ENCODE measurements at regions not wholly inside any gene's neighbourhood (a gene's known extent, or its start where the extent isn't known, plus 50 kb on each side); places are given as distances from the start of the nearest gene placed in this dataset.

GRCh38 chr16:73565925-73566324 is 518.0 kb upstream of the ZFHX3 start:
- intact Hi-C loops (cut with DNase I; ENCODE audit: low total_unique reads): no loop called here
- Histone ChIP-seq H3K27ac (no peak overlapping the region), H3K27me3 (replicated peaks in 1 of 7) (peaks cover 0 to 14% (median 0%) of the 10 kb centered on the region in 7 donors), H3K4me1 (no peaks in the 10 kb centered on the region), H3K9me3 (no peaks in the 10 kb centered on the region), H3K36me3 (no peaks in the 10 kb centered on the region), H3K4me3 (no peak overlapping the region)
- TF ChIP-seq POLR2A (IDR thresholded peaks at IDR 0.05) (no peak), POLR2AphosphoS5 (IDR thresholded peaks at IDR 0.05) (no peak)
- TF ChIP-seq, protein P1, sequence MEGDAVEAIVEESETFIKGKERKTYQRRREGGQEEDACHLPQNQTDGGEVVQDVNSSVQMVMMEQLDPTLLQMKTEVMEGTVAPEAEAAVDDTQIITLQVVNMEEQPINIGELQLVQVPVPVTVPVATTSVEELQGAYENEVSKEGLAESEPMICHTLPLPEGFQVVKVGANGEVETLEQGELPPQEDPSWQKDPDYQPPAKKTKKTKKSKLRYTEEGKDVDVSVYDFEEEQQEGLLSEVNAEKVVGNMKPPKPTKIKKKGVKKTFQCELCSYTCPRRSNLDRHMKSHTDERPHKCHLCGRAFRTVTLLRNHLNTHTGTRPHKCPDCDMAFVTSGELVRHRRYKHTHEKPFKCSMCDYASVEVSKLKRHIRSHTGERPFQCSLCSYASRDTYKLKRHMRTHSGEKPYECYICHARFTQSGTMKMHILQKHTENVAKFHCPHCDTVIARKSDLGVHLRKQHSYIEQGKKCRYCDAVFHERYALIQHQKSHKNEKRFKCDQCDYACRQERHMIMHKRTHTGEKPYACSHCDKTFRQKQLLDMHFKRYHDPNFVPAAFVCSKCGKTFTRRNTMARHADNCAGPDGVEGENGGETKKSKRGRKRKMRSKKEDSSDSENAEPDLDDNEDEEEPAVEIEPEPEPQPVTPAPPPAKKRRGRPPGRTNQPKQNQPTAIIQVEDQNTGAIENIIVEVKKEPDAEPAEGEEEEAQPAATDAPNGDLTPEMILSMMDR (IDR thresholded peaks at IDR 0.05 in 8 of 11, conservative IDR thresholded peaks at IDR 0.05 in 3 of 11): no peak
- no peak for DNase-seq
- 74 to 96% (median 84%) methylated on average over 3 of the region's 3 CpGs for WGBS, 5 donors

DNA sequence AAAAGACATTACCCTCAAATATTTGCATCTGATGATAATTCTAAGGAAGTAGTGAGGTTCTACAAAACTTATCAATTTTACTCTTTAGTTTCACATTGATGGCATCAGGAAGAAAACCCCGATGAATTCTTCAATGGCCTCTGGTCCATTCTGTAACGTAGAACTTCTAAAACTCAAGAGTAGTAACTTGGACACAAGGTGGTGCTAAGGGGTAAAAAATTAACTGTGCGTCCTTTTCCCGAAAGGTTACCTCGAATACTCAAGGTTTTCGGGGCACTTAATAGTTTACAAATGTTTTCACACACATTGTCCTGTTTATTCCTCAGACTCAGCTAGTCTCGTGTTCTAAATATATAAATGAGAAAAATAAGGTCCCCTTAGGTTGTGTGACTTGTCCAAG is 517.3 kb upstream of the ZFHX3 start:
- Histone ChIP-seq H3K27me3 (replicated peaks in 1 of 7) (peaks cover 0 to 14% (median 0%) of the 10 kb centered on the region in 7 donors), H3K4me3 (no peak overlapping the region), H3K36me3 (no peaks in the 10 kb centered on the region), H3K4me1 (no peaks in the 10 kb centered on the region), H3K9me3 (no peaks in the 10 kb centered on the region), H3K27ac (no peak overlapping the region)
- WGBS, 5 donors: 65 to 68% (median 67%) methylated on average over 7 of the region's 7 CpGs
- DNase-seq: no peak
- intact Hi-C loops (cut with DNase I; ENCODE audit: low total_unique reads): no loop called here
- TF ChIP-seq POLR2AphosphoS5 (IDR thresholded peaks at IDR 0.05): no peak
- TF ChIP-seq, protein P1 (IDR thresholded peaks at IDR 0.05 in 8 of 11, conservative IDR thresholded peaks at IDR 0.05 in 3 of 11): no peak

- intact Hi-C loops (cut with DNase I; ENCODE audit: low total_unique reads): no loop called here
- 78 to 91% (median 86%) methylated on average over 3 of the region's 3 CpGs for WGBS, 5 donors
Measured at GRCh38 chr16:73563709-73564108, 515.8 kb upstream of the ZFHX3 start.

DNA sequence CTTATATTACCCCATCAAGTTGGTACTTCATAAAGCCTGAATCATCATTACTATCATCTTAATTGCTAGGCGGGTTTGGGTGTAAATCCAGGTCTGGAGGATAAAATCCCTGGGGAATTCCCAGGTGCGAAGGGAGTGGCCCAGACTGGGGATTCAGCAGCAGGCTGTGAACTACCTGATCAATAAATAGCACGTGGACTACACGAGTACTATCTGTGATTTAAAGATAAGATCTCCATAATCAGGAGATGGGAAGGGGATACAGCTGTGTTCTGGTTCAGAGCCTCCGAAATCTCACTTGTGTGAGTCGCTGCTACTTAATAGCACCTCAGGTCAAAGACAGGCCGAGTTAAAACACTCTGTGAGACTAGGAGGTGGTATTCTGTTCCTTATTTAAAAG is 512.6 kb upstream of the ZFHX3 start:
- intact Hi-C loops (cut with DNase I; ENCODE audit: low total_unique reads): no loop called here
- no peak for TF ChIP-seq POLR2A (IDR thresholded peaks at IDR 0.05)
- TF ChIP-seq, protein P1 (IDR thresholded peaks at IDR 0.05 in 8 of 11, conservative IDR thresholded peaks at IDR 0.05 in 3 of 11): no peak
- TF ChIP-seq POLR2AphosphoS5 (IDR thresholded peaks at IDR 0.05): no peak
- Histone ChIP-seq H3K36me3 (no peaks in the 10 kb centered on the region), H3K4me3 (no peak overlapping the region), H3K9me3 (no peaks in the 10 kb centered on the region), H3K27ac (no peak overlapping the region), H3K27me3 (replicated peaks in 1 of 7) (no peaks in the 10 kb centered on the region), H3K4me1 (no peaks in the 10 kb centered on the region)
- no peak for DNase-seq
- WGBS, 5 donors: 61 to 70% (median 67%) methylated on average over 7 of the region's 7 CpGs

More at GRCh38 chr16:73563709-73564108, 515.8 kb upstream of the ZFHX3 start:
- Histone ChIP-seq H3K9me3 (no peaks in the 10 kb centered on the region), H3K4me1 (no peaks in the 10 kb centered on the region), H3K36me3 (no peaks in the 10 kb centered on the region), H3K4me3 (no peak overlapping the region), H3K27ac (no peak overlapping the region), H3K27me3 (replicated peaks in 1 of 7) (peaks cover 0 to 7% (median 0%) of the 10 kb centered on the region in 7 donors)
- no peak for DNase-seq
- TF ChIP-seq, protein P1 (IDR thresholded peaks at IDR 0.05 in 8 of 11, conservative IDR thresholded peaks at IDR 0.05 in 3 of 11): no peak
- TF ChIP-seq POLR2A (IDR thresholded peaks at IDR 0.05): no peak
- TF ChIP-seq POLR2AphosphoS5 (IDR thresholded peaks at IDR 0.05): no peak

All from spleen (tissue), 11 donors.